NCI-H187 (cell line): ENCODE measurements at regions not wholly inside any gene's neighbourhood (a gene's known extent, or its start where the extent isn't known, plus 50 kb on each side); places are given as distances from the start of the nearest gene placed in this dataset.

ENCODE experiments used
- DNase-seq, 2 experiments: peaks; one replicate each; lab custom pipeline; 2025; lab: John Stamatoyannopoulos, UW

DNA sequence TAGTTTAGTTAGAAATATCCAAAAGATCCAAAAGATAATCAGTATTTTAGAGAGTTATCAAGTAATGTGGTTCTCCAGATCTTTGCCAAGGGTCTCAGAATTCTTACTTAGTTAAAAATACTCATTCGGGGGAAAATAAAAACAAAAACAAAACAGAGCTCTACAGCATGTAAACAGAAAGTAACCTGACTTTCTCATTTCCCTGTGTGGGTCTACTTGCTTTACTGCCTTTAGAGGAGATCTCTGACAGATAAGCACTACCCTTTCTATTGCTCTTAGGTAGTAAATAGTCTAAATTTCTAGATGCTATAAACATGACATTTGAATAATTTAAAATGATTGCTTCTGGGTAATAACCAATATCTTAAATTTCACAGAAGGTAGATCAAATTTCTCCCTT is 371.8 kb downstream of the RPL10L start:
- DNase-seq = no peak

DNA sequence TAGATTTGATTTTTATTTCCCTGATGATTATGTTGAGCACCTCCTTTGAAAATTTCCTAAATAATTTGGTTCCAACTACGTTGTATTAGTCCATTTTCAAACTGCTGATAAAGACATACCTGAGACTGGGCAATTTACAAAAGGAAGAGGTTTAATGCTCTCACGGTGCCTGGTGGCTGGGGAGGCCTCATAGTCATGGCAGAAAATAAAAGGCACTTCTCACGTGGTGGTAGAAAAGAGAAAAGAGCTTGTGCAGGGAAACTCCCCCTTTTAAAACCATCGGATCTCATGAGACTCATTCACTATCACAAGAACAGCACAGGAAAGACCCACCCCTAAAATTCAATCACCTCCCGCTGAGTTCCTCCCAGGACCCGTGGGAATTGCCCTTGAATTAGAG is 372.3 kb downstream of the RPL10L start:
- DNase-seq = no peak

DNA sequence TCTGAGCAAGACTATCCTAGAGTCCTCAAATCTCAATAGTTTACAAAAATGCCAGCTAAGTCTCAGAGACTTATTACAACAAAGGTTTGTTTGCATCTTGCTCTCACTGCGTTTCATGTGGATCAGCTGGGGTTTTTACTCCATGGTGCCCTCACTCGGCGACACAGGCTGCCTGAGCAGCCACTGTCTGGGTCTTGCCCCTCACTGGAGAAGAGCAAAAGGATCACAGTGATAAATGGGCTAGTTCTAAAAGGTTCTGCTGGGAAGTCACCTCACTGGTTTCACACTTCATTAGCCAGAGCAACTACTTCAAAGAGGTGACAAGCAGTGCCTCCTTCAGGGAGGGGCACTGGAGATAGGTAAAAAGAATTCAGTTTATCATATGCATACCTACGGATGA is 392.0 kb downstream of the RPL10L start:
- DNase-seq = no peak

DNA sequence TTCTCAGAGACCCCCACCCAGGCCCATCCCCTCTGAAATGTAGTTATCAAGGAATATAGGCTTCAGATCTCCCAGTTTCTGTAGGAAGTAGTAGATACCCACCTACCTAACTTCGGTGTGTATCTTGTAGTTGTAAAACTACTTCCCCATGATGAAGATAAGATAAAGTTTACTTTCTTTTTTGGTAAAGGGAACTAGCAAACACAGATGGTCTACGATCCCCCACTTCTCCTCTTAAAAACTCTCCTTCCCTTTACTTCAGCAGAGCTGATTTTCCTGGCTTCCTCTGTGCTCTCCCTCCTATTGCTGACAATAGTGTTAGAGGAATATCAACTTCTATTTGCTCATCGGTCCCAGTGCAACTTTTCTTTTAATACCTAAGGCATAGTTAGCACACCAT is 395.2 kb downstream of the RPL10L start:
- DNase-seq = no peak

DNA sequence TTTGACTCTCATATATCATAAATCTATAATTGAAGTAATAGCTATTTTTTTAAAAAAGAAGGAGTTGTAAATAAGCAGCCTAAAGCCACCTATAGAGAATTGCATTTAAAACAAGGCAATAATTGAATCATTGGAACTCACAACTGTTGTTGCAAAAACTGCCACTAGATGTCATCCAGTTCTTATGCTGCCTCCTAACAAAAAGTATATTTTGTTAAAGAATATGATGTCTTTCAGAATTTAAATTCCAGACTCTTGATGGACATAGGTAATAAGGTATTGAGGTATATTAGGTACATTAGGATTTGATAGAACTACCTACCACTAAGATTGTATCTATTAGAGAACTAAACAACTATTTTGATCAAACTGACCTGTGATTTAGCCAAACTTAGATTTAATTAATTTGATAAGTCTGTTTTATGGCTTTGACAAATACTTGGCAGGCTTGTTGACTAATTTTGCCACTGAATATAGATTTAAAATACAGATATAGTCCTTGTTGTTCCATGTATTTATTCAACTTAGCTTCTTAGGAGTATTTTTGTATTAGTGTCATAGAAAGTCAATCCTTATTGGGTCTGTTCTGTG is 401.4 kb downstream of the RPL10L start:
- no peak for DNase-seq

DNA sequence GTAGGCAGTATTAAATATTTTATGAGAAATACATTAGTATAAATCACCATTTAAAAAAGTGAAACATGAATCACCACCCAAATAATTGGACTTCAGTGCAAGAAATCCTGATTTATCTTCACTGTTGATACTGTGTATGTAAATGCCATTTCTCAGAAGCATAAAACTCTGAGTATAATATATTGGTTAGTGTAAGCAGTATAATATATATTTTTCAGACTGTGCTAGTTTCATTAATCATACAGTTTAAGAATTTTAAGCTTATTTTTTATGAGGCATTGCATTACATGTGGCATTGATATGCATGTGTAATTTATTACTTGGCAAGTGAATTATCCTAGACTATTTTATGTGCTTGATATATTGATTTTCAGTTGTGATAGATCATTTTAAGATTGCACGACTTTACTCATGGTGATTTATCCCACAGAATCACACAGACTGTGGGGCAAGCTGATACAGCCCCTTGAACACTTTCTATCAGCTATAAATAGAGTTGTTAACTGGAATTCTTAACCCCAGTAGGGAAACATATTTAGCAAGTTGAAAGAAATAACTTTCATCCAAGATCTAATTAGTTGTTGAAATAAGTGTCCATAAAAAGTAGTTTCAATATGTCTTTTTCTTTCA is 403.5 kb downstream of the RPL10L start:
- no peak for DNase-seq

DNA sequence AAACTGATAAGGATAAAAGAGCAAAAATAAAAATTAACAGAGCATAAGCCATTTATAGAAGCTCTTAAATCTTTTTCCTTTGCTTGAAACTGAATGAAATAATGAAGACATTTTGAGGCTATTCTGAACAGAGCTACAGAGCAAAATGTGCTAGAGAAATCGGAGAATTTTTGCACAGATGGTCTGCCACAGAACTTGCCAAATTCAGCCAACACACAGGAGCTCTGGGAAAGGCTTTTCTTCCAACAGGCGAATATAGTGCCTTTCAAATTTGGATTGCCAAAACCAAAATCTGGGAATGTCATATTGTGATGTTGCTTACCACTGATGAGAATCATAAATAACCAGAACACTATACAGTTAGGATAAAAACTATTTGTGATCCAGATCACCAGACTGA is 406.3 kb downstream of the RPL10L start:
- no peak for DNase-seq

DNA sequence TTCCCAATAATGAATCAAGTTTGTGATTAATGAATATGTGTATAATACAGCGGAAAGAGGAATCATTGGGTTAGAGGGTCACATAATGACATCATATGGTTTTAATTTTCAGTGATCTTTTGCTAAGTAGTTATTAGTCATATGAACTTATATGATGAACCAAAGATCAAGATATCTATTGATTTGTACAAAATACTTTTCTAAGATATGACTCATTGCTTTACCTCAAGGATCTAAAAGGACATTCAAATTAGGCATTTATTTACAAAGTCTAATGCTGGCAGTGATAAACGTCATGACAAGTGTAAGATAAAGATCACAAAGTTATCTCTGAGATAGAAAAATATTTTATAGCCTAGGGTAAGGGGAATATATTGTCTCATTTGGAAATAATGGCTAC is 417.8 kb downstream of the RPL10L start:
- DNase-seq = no peak

DNA sequence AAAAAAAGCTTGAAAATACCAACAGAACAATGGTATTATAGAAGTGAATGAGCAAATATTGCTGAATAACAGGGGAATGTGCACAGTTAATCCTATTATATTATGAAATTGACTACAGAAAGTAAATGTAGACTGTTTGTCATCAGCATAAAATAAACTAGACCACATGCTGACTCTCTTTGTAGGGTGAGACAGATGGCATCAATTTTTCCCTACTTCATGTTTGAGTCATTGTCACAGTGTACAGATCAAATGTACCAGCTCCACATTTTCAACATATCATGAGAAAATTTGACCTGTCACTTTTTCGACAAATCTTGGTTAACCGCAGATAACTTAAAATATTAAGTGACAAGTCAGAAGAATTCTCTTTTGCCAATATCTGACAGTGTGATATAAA is 421.0 kb downstream of the RPL10L start:
- no peak for DNase-seq

DNA sequence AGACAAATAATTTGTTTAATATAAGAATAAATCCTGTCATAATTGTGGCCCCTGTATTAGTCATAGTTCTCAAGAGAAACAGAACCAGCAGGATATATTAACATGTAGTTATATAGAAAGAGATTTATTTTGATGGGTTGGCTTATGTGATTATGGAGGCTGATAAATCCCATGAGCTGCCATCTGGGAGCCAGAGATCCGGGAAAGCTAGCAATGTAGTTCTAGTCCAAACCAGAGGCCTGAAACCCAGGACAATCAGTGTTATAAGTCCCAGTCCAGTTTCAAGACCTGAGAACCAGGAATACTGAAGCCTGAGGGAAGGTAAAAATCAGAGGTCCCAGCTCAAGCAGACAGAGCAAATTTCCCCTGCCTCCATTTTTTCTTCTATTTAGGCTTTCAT is 435.8 kb downstream of the RPL10L start:
- no peak for DNase-seq

DNA sequence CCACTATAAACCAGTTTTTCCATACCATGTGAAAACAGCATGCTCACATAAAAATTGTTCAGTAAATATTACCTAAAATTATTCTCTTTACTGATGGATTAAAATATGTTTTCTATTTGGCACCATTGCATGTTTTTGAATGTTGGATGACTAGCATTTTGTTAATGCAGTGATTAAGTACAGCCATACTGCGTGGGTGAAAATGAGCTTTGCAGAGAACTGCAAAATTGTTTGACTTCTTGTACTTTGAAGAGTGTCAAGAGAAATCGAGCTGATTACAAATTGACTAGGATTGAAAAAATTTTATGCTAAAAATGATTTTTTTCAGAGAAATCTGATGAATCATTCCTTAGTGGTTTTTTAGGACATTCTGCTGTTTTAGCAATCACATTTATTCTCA is 452.9 kb downstream of the RPL10L start:
- DNase-seq = no peak

DNA sequence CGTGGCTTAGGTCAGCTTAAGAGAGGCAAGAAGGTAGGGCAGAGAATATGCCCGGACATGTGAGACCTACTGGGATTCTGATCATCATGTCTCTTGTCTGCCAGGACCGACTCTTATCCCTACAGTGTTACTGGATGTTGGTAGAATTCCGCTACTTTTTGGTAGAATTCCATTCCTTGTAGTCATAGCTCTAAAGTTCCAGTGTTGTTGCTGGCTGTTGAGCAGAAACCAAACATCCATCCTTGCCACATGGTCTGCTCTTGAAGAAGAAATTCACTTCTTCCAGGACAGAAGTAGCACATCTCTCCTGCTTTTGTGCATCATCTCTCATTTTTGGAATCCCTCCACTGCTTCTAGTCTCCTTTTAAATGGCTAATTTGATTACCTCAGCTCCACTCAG is 453.7 kb downstream of the RPL10L start:
- no peak for DNase-seq
